GM12891 (cell line): ENCODE measurements at regions not wholly inside any gene's neighbourhood (a gene's known extent, or its start where the extent isn't known, plus 50 kb on each side); places are given as distances from the start of the nearest gene placed in this dataset.

Experiments
- POLR2A ChIP-seq: IDR thresholded peaks from 2 replicates; pipeline ENCODE4 v1.6.1; 2011; ENCODE audit warnings: low read depth, low read length, control low read depth
- POLR2AphosphoS5 ChIP-seq: IDR thresholded peaks from 2 replicates; pipeline ENCODE4 v1.6.1; 2011; ENCODE audit warnings: low read depth, low read length, control low read depth
- TAF1 ChIP-seq: IDR thresholded peaks from 2 replicates; pipeline ENCODE4 v1.6.1; 2011; ENCODE audit warnings: low read depth, low read length, control low read depth

- TF ChIP-seq POLR2A (no peak), POLR2AphosphoS5 (no peak), TAF1 (no peak)
Measured at GRCh38 chr20:55678126-55678525, 327.2 kb downstream of the CBLN4 start.
